Sigmoid colon (tissue), 3 donors: ENCODE measurements at regions not wholly inside any gene's neighbourhood (a gene's known extent, or its start where the extent isn't known, plus 50 kb on each side); places are given as distances from the start of the nearest gene placed in this dataset.

ENCODE experiments used
- CTCF ChIP-seq, 4 experiments: fragments of 450-650 bp in 3 of 4; fragments of 200-600 bp in 1 of 4; IDR thresholded peaks; one replicate each; pipeline ENCODE4 v1.5.1; 2016 to 2019; ENCODE audit warnings: antibody characterized with exemption in 4 of 4, mild to moderate bottlenecking in 3 of 4, moderate library complexity in 2 of 4
- POLR2A ChIP-seq, 2 donors: fragments of 450-650 bp; IDR thresholded peaks; one replicate each; pipeline ENCODE4 v1.6.1; 2016; ENCODE audit warnings: antibody characterized with exemption in 2 of 2, mild to moderate bottlenecking in 2 of 2, moderate library complexity in 2 of 2

GRCh38 chr2:34447097-34447496, 848.0 kb upstream of the FAM98A start:
- TF ChIP-seq CTCF (IDR thresholded peaks at IDR 0.05) (no peak), POLR2A (IDR thresholded peaks at IDR 0.05) (no peak)
